CD4-positive, alpha-beta T cell (primary cell): ENCODE measurements at regions not wholly inside any gene's neighbourhood (a gene's known extent, or its start where the extent isn't known, plus 50 kb on each side); places are given as distances from the start of the nearest gene placed in this dataset.

Experiments
- ATAC-seq: fragments of 200-7000 bp; cut with Tn5 transposase; one replicate; pipeline ENCODE4 v1.10.0; 2022; ENCODE audit warnings: mild to moderate bottlenecking; ENCODE audit not compliant: poor library complexity
- CTCF ChIA-PET: fragments of 350-600 bp; sonication (Branson Sonifier 250); formaldehyde crosslinking; loops from one replicate; lab custom pipeline; 2021; ENCODE audit warnings: antibody characterized with exemption, inconsistent platforms; lab: Charles Lee
- POLR2A ChIA-PET: fragments of 350-600 bp; sonication (Branson Sonifier 250); formaldehyde crosslinking; loops from one replicate; lab custom pipeline; 2021; ENCODE audit warnings: antibody characterized with exemption, inconsistent platforms; lab: Charles Lee
- DNase-seq, 14 experiments: peaks; one replicate each; pipeline ENCODE4 v3.0.0-alpha.2; 2013 to 2020; ENCODE audit warnings: mixed read lengths in 2 of 14
- H3K27ac ChIP-seq, 2 donors: one replicate each; pipeline versions ENCODE4 v1.5.1 to v1.7.0; 2013; ENCODE audit warnings: low read length in 2 of 2, low read depth in 1 of 2, mild to moderate bottlenecking in 1 of 2
- H3K27me3 ChIP-seq, 2 experiments: 1 replicate in 1 of 2; 2 replicates in 1 of 2; pipeline versions ENCODE4 v1.6.1 to v1.7.0; 2013; ENCODE audit warnings: low read length in 2 of 2, control low read depth in 1 of 2, mild to moderate bottlenecking in 1 of 2, moderate library complexity in 1 of 2; ENCODE audit not compliant: insufficient read depth in 2 of 2, control insufficient read depth in 1 of 2
- H3K36me3 ChIP-seq: one replicate; pipeline ENCODE4 v1.6.1; 2013; ENCODE audit warnings: low read length, control low read depth; ENCODE audit not compliant: insufficient read depth
- H3K4me1 ChIP-seq: one replicate; pipeline ENCODE4 v1.6.1; 2013; ENCODE audit warnings: low read length, control low read depth; ENCODE audit not compliant: insufficient read depth
- H3K4me3 ChIP-seq: one replicate; pipeline ENCODE4 v1.5.1; 2013; ENCODE audit warnings: mild to moderate bottlenecking, low read length, moderate library complexity
- H3K9me3 ChIP-seq, 2 experiments: 1 replicate in 1 of 2; 2 replicates in 1 of 2; pipeline versions ENCODE4 v1.6.1 to v1.7.0; 2013; ENCODE audit warnings: low read length in 2 of 2, mild to moderate bottlenecking in 2 of 2, control low read depth in 1 of 2, moderate library complexity in 1 of 2; ENCODE audit not compliant: control insufficient read depth in 1 of 2, insufficient read depth in 1 of 2
- H3K27ac Mint-ChIP-seq: one replicate; pipeline ENCODE4 v1.8.0; 2020; ENCODE audit warnings: mixed read lengths
- H3K27me3 Mint-ChIP-seq: one replicate; pipeline ENCODE4 v1.8.0; 2021; ENCODE audit warnings: mixed read lengths
- H3K36me3 Mint-ChIP-seq: one replicate; pipeline ENCODE4 v1.8.0; 2021; ENCODE audit warnings: low read depth, mixed read lengths
- H3K4me1 Mint-ChIP-seq: one replicate; pipeline ENCODE4 v1.8.0; 2021; ENCODE audit warnings: low read depth, mixed read lengths
- H3K4me3 Mint-ChIP-seq: one replicate; pipeline ENCODE4 v1.8.0; 2020; ENCODE audit warnings: mild to moderate bottlenecking, mixed read lengths
- H3K9me3 Mint-ChIP-seq: one replicate; pipeline ENCODE4 v1.8.0; 2020; ENCODE audit warnings: mixed read lengths
- intact Hi-C, 2 experiments: fragments of 100-400 bp; cut with DNase I in 1 of 2; cut with micrococcal nuclease in 1 of 2; formaldehyde crosslinking; loops; one replicate each; pipeline versions ENCODE4 v1.15.1 to v1.9.0; 2023 to 2025; cut with DNase I, micrococcal nuclease
- TF ChIP-seq, protein P1 (sequence below): fragments of 200-600 bp; IDR thresholded peaks from one replicate; pipeline ENCODE4 v1.8.0; 2022; ENCODE audit warnings: antibody characterized with exemption, mild to moderate bottlenecking

DNA sequence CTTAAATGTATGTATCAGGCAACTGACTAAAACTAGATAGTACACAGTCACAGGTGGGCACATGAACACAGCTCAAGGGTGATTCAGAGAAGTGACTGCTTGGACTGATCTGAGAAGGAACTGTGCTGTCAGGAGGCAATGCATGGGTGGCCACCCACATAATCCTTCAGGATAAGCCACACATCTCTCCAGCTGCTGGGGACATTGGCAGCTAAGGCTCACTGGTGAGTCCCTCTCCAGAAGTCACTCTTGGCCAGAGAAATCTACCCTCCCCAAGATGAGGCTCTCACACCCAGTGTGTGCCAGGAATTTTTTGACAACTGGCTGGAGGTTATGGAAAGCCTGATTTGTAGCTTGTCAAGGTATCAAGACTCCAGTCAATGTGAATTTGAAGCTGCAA, 302.4 kb upstream of the NEBL start:
- H3K4me3 ChIP-seq, result no peak overlapping the region
- DNase-seq, result no peak
- H3K27ac Mint-ChIP-seq, result no peak overlapping the region
- no peak overlapping the region for H3K4me3 Mint-ChIP-seq
- TF ChIP-seq, protein P1, sequence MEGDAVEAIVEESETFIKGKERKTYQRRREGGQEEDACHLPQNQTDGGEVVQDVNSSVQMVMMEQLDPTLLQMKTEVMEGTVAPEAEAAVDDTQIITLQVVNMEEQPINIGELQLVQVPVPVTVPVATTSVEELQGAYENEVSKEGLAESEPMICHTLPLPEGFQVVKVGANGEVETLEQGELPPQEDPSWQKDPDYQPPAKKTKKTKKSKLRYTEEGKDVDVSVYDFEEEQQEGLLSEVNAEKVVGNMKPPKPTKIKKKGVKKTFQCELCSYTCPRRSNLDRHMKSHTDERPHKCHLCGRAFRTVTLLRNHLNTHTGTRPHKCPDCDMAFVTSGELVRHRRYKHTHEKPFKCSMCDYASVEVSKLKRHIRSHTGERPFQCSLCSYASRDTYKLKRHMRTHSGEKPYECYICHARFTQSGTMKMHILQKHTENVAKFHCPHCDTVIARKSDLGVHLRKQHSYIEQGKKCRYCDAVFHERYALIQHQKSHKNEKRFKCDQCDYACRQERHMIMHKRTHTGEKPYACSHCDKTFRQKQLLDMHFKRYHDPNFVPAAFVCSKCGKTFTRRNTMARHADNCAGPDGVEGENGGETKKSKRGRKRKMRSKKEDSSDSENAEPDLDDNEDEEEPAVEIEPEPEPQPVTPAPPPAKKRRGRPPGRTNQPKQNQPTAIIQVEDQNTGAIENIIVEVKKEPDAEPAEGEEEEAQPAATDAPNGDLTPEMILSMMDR, result no peak
- no peak overlapping the region for H3K27ac ChIP-seq
- H3K27me3 ChIP-seq, result no peaks in the 10 kb centered on the region
- CTCF ChIA-PET, result no interaction called here
- H3K4me1 ChIP-seq, result no peaks in the 10 kb centered on the region
- POLR2A ChIA-PET, result no interaction called here
- H3K4me1 Mint-ChIP-seq, result no peaks in the 10 kb centered on the region
- no peak for ATAC-seq
- intact Hi-C loops, result no loop called here
- H3K9me3 ChIP-seq, result peaks cover 0 to 7% of the 10 kb centered on the region in 2 experiments
- H3K9me3 Mint-ChIP-seq, result peaks cover 10% of the 10 kb centered on the region
- H3K27me3 Mint-ChIP-seq, result peaks cover 29% of the 10 kb centered on the region
- no peaks in the 10 kb centered on the region for H3K36me3 ChIP-seq
- no peaks in the 10 kb centered on the region for H3K36me3 Mint-ChIP-seq

DNA sequence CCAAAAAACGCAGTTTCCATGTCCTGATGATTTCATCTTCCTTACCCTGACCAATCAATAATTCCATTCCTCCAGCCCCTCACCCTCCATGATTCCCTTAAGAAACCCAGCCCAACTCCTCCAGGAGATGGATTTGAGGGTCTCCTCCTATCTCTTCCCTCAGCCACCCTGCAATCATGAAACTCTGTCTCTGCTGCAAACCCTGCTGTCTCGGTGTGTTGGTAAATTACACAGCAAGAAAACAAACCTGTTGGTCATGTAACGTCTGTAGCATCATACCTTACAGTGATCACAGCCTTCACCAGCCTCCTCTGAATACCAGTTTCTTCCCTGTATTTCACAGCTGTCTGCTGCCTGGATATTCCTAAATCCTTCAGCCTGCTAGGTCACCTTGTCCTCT, 300.7 kb upstream of the NEBL start:
- CTCF ChIA-PET, result no interaction called here
- Histone ChIP-seq H3K27ac (no peak overlapping the region), H3K4me3 (no peak overlapping the region), H3K36me3 (no peaks in the 10 kb centered on the region), H3K9me3 (peaks cover 0 to 7% of the 10 kb centered on the region in 2 experiments), H3K27me3 (peaks cover 0 to 5% of the 10 kb centered on the region in 2 experiments), H3K4me1 (no peaks in the 10 kb centered on the region)
- intact Hi-C loops, result no loop called here
- POLR2A ChIA-PET, result no interaction called here
- no peak overlapping the region for H3K27ac Mint-ChIP-seq
- H3K27me3 Mint-ChIP-seq, result peaks cover 20% of the 10 kb centered on the region
- no peaks in the 10 kb centered on the region for H3K4me1 Mint-ChIP-seq
- H3K36me3 Mint-ChIP-seq, result no peaks in the 10 kb centered on the region
- H3K9me3 Mint-ChIP-seq, result peaks cover 10% of the 10 kb centered on the region
- DNase-seq (no peak), ATAC-seq (no peak)
- H3K4me3 Mint-ChIP-seq, result no peak overlapping the region
- TF ChIP-seq, protein P1, result no peak

DNA sequence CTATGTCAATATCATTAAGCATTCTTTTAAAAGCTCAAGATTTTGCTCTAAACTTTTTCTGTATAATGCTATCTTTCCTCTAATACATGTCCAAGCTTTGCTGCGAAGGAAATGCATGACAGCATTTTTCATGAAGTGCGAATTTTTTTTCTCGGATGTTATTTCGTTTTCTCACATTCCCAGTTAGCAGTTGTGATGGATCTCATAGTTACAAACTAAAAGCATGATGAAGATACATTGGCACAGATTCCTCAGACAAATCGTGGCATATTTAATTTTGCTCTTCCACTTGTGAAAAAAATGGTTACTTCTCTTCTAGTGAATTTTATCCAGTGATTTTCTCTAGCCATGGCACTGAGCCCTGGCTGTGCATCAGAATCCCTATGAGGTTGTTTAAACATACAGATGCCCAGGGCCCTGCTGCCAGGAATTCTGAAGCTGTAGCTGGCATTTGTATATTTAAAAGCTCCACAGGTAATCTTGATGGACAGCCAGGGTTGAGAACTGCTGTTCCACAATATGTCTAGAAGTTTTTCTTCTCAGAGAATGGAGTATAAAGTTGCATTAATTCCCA, 299.8 kb upstream of the NEBL start:
- Histone ChIP-seq H3K4me3 (no peak overlapping the region), H3K36me3 (no peaks in the 10 kb centered on the region), H3K4me1 (no peaks in the 10 kb centered on the region), H3K27me3 (peaks cover 0 to 5% of the 10 kb centered on the region in 2 experiments), H3K27ac (no peak overlapping the region), H3K9me3 (peaks cover 4 to 7% of the 10 kb centered on the region in 2 experiments)
- POLR2A ChIA-PET, result no interaction called here
- H3K4me3 Mint-ChIP-seq, result no peak overlapping the region
- H3K9me3 Mint-ChIP-seq, result peaks cover 10% of the 10 kb centered on the region
- CTCF ChIA-PET, result no interaction called here
- no peak for DNase-seq
- no peak overlapping the region for H3K27ac Mint-ChIP-seq
- no peaks in the 10 kb centered on the region for H3K36me3 Mint-ChIP-seq
- intact Hi-C loops, result no loop called here
- H3K27me3 Mint-ChIP-seq, result peaks cover 20% of the 10 kb centered on the region
- H3K4me1 Mint-ChIP-seq, result no peaks in the 10 kb centered on the region
- TF ChIP-seq, protein P1, result no peak
- ATAC-seq, result no peak
